ENCODE measurements at regions not wholly inside any gene's neighbourhood (a gene's known extent, or its start where the extent isn't known, plus 50 kb on each side); places are given as distances from the start of the nearest gene placed in this dataset.

- no peak for TF ChIP-seq CTCF (IDR thresholded peaks at IDR 0.05; ENCODE audit: low read depth, low read length)
- no peak for TF ChIP-seq EZH2phosphoT487 (IDR thresholded peaks at IDR 0.05; ENCODE audit: low read depth)
Measured at GRCh38 chrX:5632887-5633286, 595.8 kb downstream of the NLGN4X start.

Measured in OCI-LY3 (cell line).